HCT116 (cell line): ENCODE measurements at regions not wholly inside any gene's neighbourhood (a gene's known extent, or its start where the extent isn't known, plus 50 kb on each side); places are given as distances from the start of the nearest gene placed in this dataset.

Experiments used
- ATAC-seq: fragments of 200-7000 bp; cut with Tn5 transposase; 2 replicates; pipeline ENCODE4 v1.9.1; 2020; ENCODE audit warnings: mild to moderate bottlenecking, moderate library complexity
- BruUV-seq: library from RNA; stranded (reverse); fragments of 400-500 nt; replicated peaks from 2 replicates; lab custom pipeline; 2021; lab: Mats Ljungman, UMichigan
- CTCF ChIA-PET: fragments of 300-600 bp; sonication (Branson Sonifier 250); formaldehyde crosslinking; loops from one replicate; lab custom pipeline; 2021; ENCODE audit warnings: antibody characterized with exemption; lab: Charles Lee
- POLR2A ChIA-PET: fragments of 300-600, 350-600 bp; sonication (Branson Sonifier 250); formaldehyde crosslinking; loops from one replicate; lab custom pipeline; 2021; ENCODE audit warnings: antibody characterized with exemption; lab: Charles Lee
- RAD21 ChIA-PET, 2 experiments: fragments of 300-600 bp; sonication (Branson Sonifier 250); formaldehyde crosslinking; loops; one replicate each; lab custom pipeline; 2023; ENCODE audit warnings: low total read pairs in 2 of 2; ENCODE audit not compliant: uncharacterized antibody in 2 of 2, unreplicated experiment in 2 of 2, low non-redundant PET in 1 of 2; lab: Charles Lee
- DNase-seq: peaks from one replicate; pipeline ENCODE4 v3.0.0-alpha.2; 2010; ENCODE audit warnings: low read depth, low spot score
- H2AFZ ChIP-seq: fragments of 200-600 bp; shearing (Covaris generic), sonication (generic); 2 replicates; pipeline ENCODE4 v1.6.1; 2017; ENCODE audit warnings: low read depth, mixed run types, mixed read lengths, antibody characterized with exemption, low read length; ENCODE audit not compliant: poor library complexity, severe bottlenecking
- H3K27ac ChIP-seq: 2 replicates; pipeline ENCODE4 v1.5.1; 2012; ENCODE audit warnings: low read depth, low read length
- H3K27me3 ChIP-seq: fragments of 200-600 bp; sonication (generic); 2 replicates; pipeline ENCODE4 v1.6.1; 2016; ENCODE audit warnings: mixed run types, low read length, mixed read lengths; ENCODE audit not compliant: insufficient read depth
- H3K36me3 ChIP-seq, 2 experiments: fragments of 200-500 bp in 1 of 2; fragments of 200-600 bp in 1 of 2; sonication (Bioruptor generic) in 1 of 2; sonication (generic) in 1 of 2; 2 replicates each; pipeline versions ENCODE4 v1.5.1 to v1.6.1; 2014 to 2016; ENCODE audit warnings: low read length in 2 of 2, inconsistent platforms in 1 of 2, mixed read lengths in 1 of 2, mixed run types in 1 of 2; ENCODE audit not compliant: insufficient read depth in 2 of 2, control insufficient read depth in 1 of 2
- H3K4me1 ChIP-seq, 2 experiments: fragments of 200-600 bp in 1 of 2; sonication (generic) in 1 of 2; 2 replicates each; pipeline versions ENCODE4 v1.5.1 to v1.6.1; 2012 to 2017; ENCODE audit warnings: low read length in 2 of 2, inconsistent platforms in 1 of 2, mild to moderate bottlenecking in 1 of 2, mixed read lengths in 1 of 2, mixed run types in 1 of 2, moderate library complexity in 1 of 2; ENCODE audit not compliant: insufficient read depth in 2 of 2, control insufficient read depth in 1 of 2
- H3K4me2 ChIP-seq: fragments of 200-600 bp; sonication (generic); 2 replicates; pipeline ENCODE4 v1.6.1; 2017; ENCODE audit warnings: mixed run types, low read length, mixed read lengths
- H3K4me3 ChIP-seq, 2 experiments: fragments of 200-600 bp in 1 of 2; sonication (generic) in 1 of 2; replicated peaks in 1 of 2; 2 replicates each; pipeline ENCODE4 v1.5.1; 2011 to 2016; ENCODE audit warnings: low read length in 2 of 2, control low read depth in 1 of 2, low read depth in 1 of 2, mild to moderate bottlenecking in 1 of 2, mixed read lengths in 1 of 2, mixed run types in 1 of 2
- H3K79me2 ChIP-seq: fragments of 200-600 bp; sonication (generic); 2 replicates; pipeline ENCODE4 v1.6.1; 2017; ENCODE audit warnings: mild to moderate bottlenecking, mixed run types, low read length, moderate library complexity, mixed read lengths; ENCODE audit not compliant: insufficient read depth
- H3K9ac ChIP-seq: fragments of 200-600 bp; sonication (generic); 2 replicates; pipeline ENCODE4 v1.6.1; 2016; ENCODE audit warnings: low read length, mixed read lengths
- H3K9me2 ChIP-seq: fragments of 200-600 bp; sonication (generic), shearing (Covaris generic); 2 replicates; pipeline ENCODE4 v1.6.1; 2017; ENCODE audit warnings: mixed run types, mild to moderate bottlenecking, moderate library complexity; ENCODE audit not compliant: insufficient read depth
- H3K9me3 ChIP-seq, 2 experiments: fragments of 200-500 bp in 1 of 2; fragments of 200-600 bp in 1 of 2; sonication (Bioruptor generic) in 1 of 2; sonication (generic) in 1 of 2; 2 replicates each; pipeline ENCODE4 v1.6.1; 2014 to 2017; ENCODE audit warnings: low read length in 2 of 2, mixed read lengths in 2 of 2, inconsistent platforms in 1 of 2, low read depth in 1 of 2, mild to moderate bottlenecking in 1 of 2, mixed run types in 1 of 2, moderate library complexity in 1 of 2; ENCODE audit not compliant: control insufficient read depth in 1 of 2, insufficient read depth in 1 of 2
- H4K20me1 ChIP-seq: fragments of 200-600 bp; sonication (generic), shearing (Covaris generic); 2 replicates; pipeline ENCODE4 v1.6.1; 2017; ENCODE audit warnings: mixed run types, mild to moderate bottlenecking, moderate library complexity; ENCODE audit not compliant: insufficient read depth
- CBX3 ChIP-seq: IDR thresholded peaks from 2 replicates; pipeline ENCODE4 v1.6.1; 2012; ENCODE audit warnings: low read depth
- CTCF ChIP-seq, 3 experiments: fragments of 200-600 bp in 1 of 3; sonication (generic) in 1 of 3; IDR thresholded peaks in 2 of 3; conservative IDR thresholded peaks in 1 of 3; 2 replicates each; pipeline ENCODE4 v1.5.1; 2012 to 2017; ENCODE audit warnings: low read depth in 2 of 3, low read length in 2 of 3, antibody characterized with exemption in 1 of 3, borderline replicate concordance in 1 of 3, control low read depth in 1 of 3, mild to moderate bottlenecking in 1 of 3, mixed read lengths in 1 of 3, mixed run types in 1 of 3, moderate library complexity in 1 of 3; ENCODE audit not compliant: insufficient read depth in 1 of 3
- EGR1 ChIP-seq: IDR thresholded peaks from 2 replicates; pipeline ENCODE4 v1.6.1; 2012; ENCODE audit warnings: low read depth
- ELF1 ChIP-seq: IDR thresholded peaks from 2 replicates; pipeline ENCODE4 v1.6.1; 2012; ENCODE audit warnings: low read depth, borderline replicate concordance
- EZH2 ChIP-seq: fragments of 200-600 bp; sonication (generic); IDR thresholded peaks from 2 replicates; pipeline ENCODE4 v1.6.1; 2017; ENCODE audit warnings: antibody characterized with exemption, mixed run types
- EZH2phosphoT487 ChIP-seq: fragments of 200-600 bp; IDR thresholded peaks from 2 replicates; pipeline ENCODE4 v1.6.1; 2018; ENCODE audit warnings: antibody characterized with exemption, borderline replicate concordance
- FOSL1 ChIP-seq: IDR thresholded peaks from 2 replicates; pipeline ENCODE4 v1.6.1; 2012; ENCODE audit warnings: low read depth
- JUND ChIP-seq: IDR thresholded peaks from 2 replicates; pipeline ENCODE4 v1.6.1; 2012
- MAX ChIP-seq: IDR thresholded peaks from 2 replicates; pipeline ENCODE4 v1.6.1; 2012
- SP1 ChIP-seq: IDR thresholded peaks from 2 replicates; pipeline ENCODE4 v1.6.1; 2012; ENCODE audit warnings: low read depth
- TCF7L2 ChIP-seq: IDR thresholded peaks from 2 replicates; pipeline ENCODE4 v1.7.0; 2011; ENCODE audit warnings: borderline replicate concordance, inconsistent platforms; ENCODE audit not compliant: insufficient read depth, insufficient read length; ENCODE audit errors: extremely low read depth
- intact Hi-C: fragments of 100-400 bp; cut with micrococcal nuclease; formaldehyde crosslinking; loops from 2 replicates; pipeline ENCODE4 v1.10.0; 2022

- intact Hi-C loops: no loop called here
- ChIA-PET CTCF (no interaction called here), POLR2A (no interaction called here)
- no peak for DNase-seq
- Histone ChIP-seq H2AFZ (no peak overlapping the region), H3K9ac (no peak overlapping the region), H3K27ac (no peak overlapping the region)
- TF ChIP-seq CTCF (IDR thresholded peaks at IDR 0.05 in 2 of 3, conservative IDR thresholded peaks at IDR 0.05 in 1 of 3; ENCODE audit: borderline replicate concordance in 1 of 3, insufficient read depth in 1 of 3, low read depth in 2 of 3, low read length in 2 of 3): no peak
- TF ChIP-seq, all 23 proteins: peak for 0
- Histone ChIP-seq H3K4me1 (peaks cover 0 to 13% of the 10 kb centered on the region in 2 experiments; a peak in 2 of 4 replicates), H3K4me2 (no peak overlapping the region), H3K4me3 (no peak overlapping the region), H3K79me2 (no peaks in the 10 kb centered on the region), H3K27me3 (no peaks in the 10 kb centered on the region), H3K36me3 (no peaks in the 10 kb centered on the region), H3K9me2 (no peaks in the 10 kb centered on the region), H3K9me3 (no peaks in the 10 kb centered on the region), H4K20me1 (no peaks in the 10 kb centered on the region)
- RAD21 ChIA-PET: no interaction called here
- BruUV-seq: no TSS peak
- no peak for ATAC-seq
Observed at GRCh38 chr4:123338715-123339114, 57.9 kb upstream of the SPRY1 start.

- ChIA-PET RAD21 (no interaction called here), POLR2A (no interaction called here), CTCF (no interaction called here)
- peak overlapping the region; percentile 76 for H2AFZ ChIP-seq
- peak overlapping the region; percentile 47 for H3K4me2 ChIP-seq
- H3K36me3 ChIP-seq: no peaks in the 10 kb centered on the region
- peaks cover 0 to 13% of the 10 kb centered on the region in 2 experiments; a peak in 2 of 4 replicates for H3K4me1 ChIP-seq
- no peak for DNase-seq
- H3K9ac ChIP-seq: no peak overlapping the region
- no peak overlapping the region for H3K27ac ChIP-seq
- no peaks in the 10 kb centered on the region for H3K27me3 ChIP-seq
- TF ChIP-seq FOSL1 (no peak), CBX3 (no peak), TCF7L2 (no peak), EGR1 (no peak), EZH2phosphoT487 (no peak), MAX (no peak), EZH2 (no peak), JUND (no peak), ELF1 (no peak), SP1 (no peak)
- no peaks in the 10 kb centered on the region for H4K20me1 ChIP-seq
- intact Hi-C loops: no loop called here
- H3K4me3 ChIP-seq: no peak overlapping the region
- H3K9me3 ChIP-seq: no peaks in the 10 kb centered on the region
- peak; percentile 53 for ATAC-seq
- no TSS peak for BruUV-seq
- H3K79me2 ChIP-seq: no peaks in the 10 kb centered on the region
- H3K9me2 ChIP-seq: no peaks in the 10 kb centered on the region
Observed at GRCh38 chr4:123339507-123340380, 56.9 kb upstream of the SPRY1 start.
